ENCODE measurements at regions not wholly inside any gene's neighbourhood (a gene's known extent, or its start where the extent isn't known, plus 50 kb on each side); places are given as distances from the start of the nearest gene placed in this dataset.

GRCh38 chr2:199019898-199020507 is 437.7 kb downstream of the SATB2 start:
- no peak for DNase-seq

GRCh38 chr2:199018826-199019225 is 438.9 kb downstream of the SATB2 start:
- DNase-seq: no peak

- no peak for DNase-seq
These were observed 442.7 kb downstream of the SATB2 start for GRCh38 chr2:199015072-199015471.

- no peak for DNase-seq
These were observed 443.5 kb downstream of the SATB2 start for GRCh38 chr2:199014226-199014625.

- DNase-seq: no peak
These were observed 445.8 kb downstream of the SATB2 start for GRCh38 chr2:199011908-199012307.

GRCh38 chr2:198994678-198995077 is 463.1 kb downstream of the SATB2 start:
- no peak for DNase-seq

GRCh38 chr2:198991431-198991830 is 466.3 kb downstream of the SATB2 start:
- no peak for DNase-seq

GRCh38 chr2:198975779-198976178 is 482.0 kb downstream of the SATB2 start:
- no peak for DNase-seq

- no peak for DNase-seq
These were observed 484.0 kb downstream of the SATB2 start for GRCh38 chr2:198973785-198974184.

- DNase-seq: no peak
These were observed 484.6 kb downstream of the SATB2 start for GRCh38 chr2:198973181-198973580.

GRCh38 chr2:198968545-198968944 is 489.2 kb downstream of the SATB2 start:
- DNase-seq: no peak

GRCh38 chr2:198966269-198966668 is 491.5 kb downstream of the SATB2 start:
- no peak for DNase-seq

- DNase-seq: no peak
These were observed 496.2 kb downstream of the SATB2 start for GRCh38 chr2:198961547-198961946.

- DNase-seq: no peak
These were observed 500.6 kb downstream of the SATB2 start for GRCh38 chr2:198957181-198957580.

GRCh38 chr2:198953328-198953727 is 504.4 kb downstream of the SATB2 start:
- DNase-seq: no peak

- DNase-seq: no peak
These were observed 506.9 kb downstream of the SATB2 start for GRCh38 chr2:198950803-198951202.

GRCh38 chr2:198945496-198945895 is 512.2 kb downstream of the SATB2 start:
- no peak for DNase-seq

GRCh38 chr2:198930170-198930569 is 527.6 kb downstream of the SATB2 start:
- no peak for DNase-seq

GRCh38 chr2:198928026-198928425 is 529.7 kb downstream of the SATB2 start:
- DNase-seq: no peak

GRCh38 chr2:198917926-198918720 is 539.6 kb downstream of the SATB2 start:
- DNase-seq: no peak

- DNase-seq: no peak
These were observed 540.5 kb downstream of the SATB2 start for GRCh38 chr2:198917275-198917674.

GRCh38 chr2:198916548-198917080 is 541.1 kb downstream of the SATB2 start:
- no peak for DNase-seq

GRCh38 chr2:198913394-198914152 is 544.2 kb downstream of the SATB2 start:
- DNase-seq: no peak

Measured in activated CD4-positive, alpha-beta T cell treated with anti-CD3 and anti-CD28 coated beads for 48 hours (primary cell).